B cell (primary cell): ENCODE measurements at regions not wholly inside any gene's neighbourhood (a gene's known extent, or its start where the extent isn't known, plus 50 kb on each side); places are given as distances from the start of the nearest gene placed in this dataset.

Experiments
- ATAC-seq: fragments of 200-7000 bp; cut with Tn5 transposase; one replicate; pipeline ENCODE4 v1.10.0; 2021; ENCODE audit warnings: low read depth, mild to moderate bottlenecking, moderate number of reproducible peaks, moderate library complexity
- CTCF ChIA-PET: fragments of 350-600 bp; sonication (Branson Sonifier 250); formaldehyde crosslinking; loops from one replicate; lab custom pipeline; 2021; ENCODE audit warnings: antibody characterized with exemption, inconsistent platforms; lab: Charles Lee
- POLR2A ChIA-PET: fragments of 350-600 bp; sonication (Branson Sonifier 250); formaldehyde crosslinking; loops from one replicate; lab custom pipeline; 2021; ENCODE audit warnings: antibody characterized with exemption; lab: Charles Lee
- DNase-seq: peaks from one replicate; pipeline ENCODE4 v3.0.0; 2013
- H2AFZ ChIP-seq: 2 replicates; pipeline ENCODE4 v1.6.1; 2012; ENCODE audit warnings: mild to moderate bottlenecking, low read depth, low read length; ENCODE audit not compliant: insufficient read depth, poor library complexity, severe bottlenecking
- H3K27ac ChIP-seq, 2 donors: 1 replicate in 1 of 2; 2 replicates in 1 of 2; pipeline ENCODE4 v1.5.1; 2012 to 2013; ENCODE audit warnings: low read length in 2 of 2, mild to moderate bottlenecking in 2 of 2, moderate library complexity in 1 of 2
- H3K27me3 ChIP-seq, 4 experiments: fragments of 200-600 bp in 1 of 4; sonication (generic) in 1 of 4; replicated peaks in 1 of 4; 1 replicate in 2 of 4; 2 replicates in 2 of 4; pipeline versions ENCODE4 v1.6.1 to v1.7.0; 2013 to 2016; ENCODE audit warnings: low read length in 3 of 4, mild to moderate bottlenecking in 2 of 4, mixed read lengths in 1 of 4, moderate library complexity in 1 of 4; ENCODE audit not compliant: insufficient read depth in 4 of 4, control insufficient read depth in 3 of 4; ENCODE audit errors: control extremely low read depth in 1 of 4
- H3K36me3 ChIP-seq, 2 experiments: replicated peaks in 1 of 2; 1 replicate in 1 of 2; 2 replicates in 1 of 2; pipeline versions ENCODE4 v1.6.1 to v1.7.1; 2013; ENCODE audit warnings: low read length in 1 of 2; ENCODE audit not compliant: insufficient read depth in 2 of 2, control insufficient read depth in 1 of 2; ENCODE audit errors: control extremely low read depth in 1 of 2, extremely low read depth in 1 of 2
- H3K4me1 ChIP-seq, 2 donors: fragments of 200-600 bp in 1 of 2; sonication (generic) in 1 of 2; 1 replicate in 1 of 2; 2 replicates in 1 of 2; pipeline versions ENCODE4 v1.5.1 to v1.6.1; 2013 to 2017; ENCODE audit warnings: low read length in 2 of 2; ENCODE audit not compliant: control insufficient read depth in 2 of 2, insufficient read depth in 2 of 2
- H3K4me2 ChIP-seq: replicated peaks from 2 replicates; pipeline ENCODE3; 2012; ENCODE audit warnings: mild to moderate bottlenecking, low read depth, low read length; ENCODE audit not compliant: poor library complexity, severe bottlenecking
- H3K4me3 ChIP-seq, 5 experiments: fragments of 200-600 bp in 1 of 5; sonication (generic) in 1 of 5; 1 replicate in 3 of 5; 2 replicates in 2 of 5; pipeline versions ENCODE4 v1.5.1 to v1.7.0; 2011 to 2016; ENCODE audit warnings: low read length in 4 of 5, mild to moderate bottlenecking in 4 of 5, low read depth in 2 of 5, control low read depth in 1 of 5, moderate library complexity in 1 of 5; ENCODE audit not compliant: insufficient read depth in 1 of 5; ENCODE audit errors: control extremely low read depth in 1 of 5, extremely low read depth in 1 of 5
- H3K79me2 ChIP-seq: fragments of 200-600 bp; sonication (generic); one replicate; pipeline ENCODE4 v1.6.0; 2016; ENCODE audit warnings: low read length; ENCODE audit not compliant: control insufficient read depth, insufficient read depth
- H3K9ac ChIP-seq: fragments of 200-600 bp; sonication (generic); 2 replicates; pipeline ENCODE4 v1.6.1; 2017; ENCODE audit warnings: mild to moderate bottlenecking, low read length, moderate library complexity
- H3K9me3 ChIP-seq, 3 donors: one replicate each; pipeline versions ENCODE4 v1.6.1 to v1.7.1; 2013; ENCODE audit warnings: low read length in 2 of 3; ENCODE audit not compliant: control insufficient read depth in 2 of 3, insufficient read depth in 1 of 3; ENCODE audit errors: control extremely low read depth in 1 of 3
- H4K20me1 ChIP-seq: 2 replicates; pipeline ENCODE4 v1.6.0; 2012; ENCODE audit warnings: mild to moderate bottlenecking, low read length; ENCODE audit not compliant: insufficient read depth, control insufficient read depth, poor library complexity, severe bottlenecking
- H3K27ac Mint-ChIP-seq: one replicate; pipeline ENCODE4 v1.8.0; 2021; ENCODE audit warnings: mixed read lengths
- H3K27me3 Mint-ChIP-seq: one replicate; pipeline ENCODE4 v1.8.0; 2021; ENCODE audit warnings: mixed read lengths
- H3K4me1 Mint-ChIP-seq: one replicate; pipeline ENCODE4 v1.8.0; 2021; ENCODE audit warnings: mixed read lengths
- H3K4me3 Mint-ChIP-seq: one replicate; pipeline ENCODE4 v1.8.0; 2021; ENCODE audit warnings: mixed read lengths
- H3K9me3 Mint-ChIP-seq: one replicate; pipeline ENCODE4 v1.8.0; 2022; ENCODE audit warnings: mixed read lengths; ENCODE audit not compliant: insufficient read depth
- CTCF ChIP-seq: fragments of 200-600 bp; IDR thresholded peaks from one replicate; pipeline ENCODE4 v1.8.0; 2022; ENCODE audit warnings: antibody characterized with exemption, mild to moderate bottlenecking
- EZH2 ChIP-seq: IDR thresholded peaks from 2 replicates; pipeline ENCODE4 v1.6.1; 2012; ENCODE audit warnings: borderline replicate concordance, low read depth, mild to moderate bottlenecking, moderate library complexity, low read length; ENCODE audit not compliant: insufficient read depth, poor library complexity, severe bottlenecking
- WGBS: methylation state at CpG from one replicate; pipeline ENCODE4 v1.1.5; 2013; ENCODE audit warnings: missing lambda C conversion rate; ENCODE audit not compliant: insufficient coverage; 5-methylcytosine and 5-hydroxymethylcytosine counted together
- intact Hi-C: fragments of 100-400 bp; cut with micrococcal nuclease; formaldehyde crosslinking; loops from one replicate; pipeline ENCODE4 v1.10.0; 2022

GRCh38 chrX:120741452-120741851 is 111.6 kb upstream of the C1GALT1C1 start:
- H3K4me1 ChIP-seq = peaks cover 0 to 7% of the 10 kb centered on the region in 2 donors
- H2AFZ ChIP-seq = no peak overlapping the region
- no peak for ATAC-seq
- no peaks in the 10 kb centered on the region for H4K20me1 ChIP-seq
- H3K27ac ChIP-seq = no peak overlapping the region
- H3K27ac Mint-ChIP-seq = no peak overlapping the region
- no peak overlapping the region for H3K9ac ChIP-seq
- intact Hi-C loops = no loop called here
- H3K4me3 ChIP-seq = no peak overlapping the region
- no peaks in the 10 kb centered on the region for H3K36me3 ChIP-seq
- H3K4me1 Mint-ChIP-seq = peaks cover 15% of the 10 kb centered on the region
- no CpG with 5 or more reads among the region's 3 CpGs for WGBS
- H3K4me2 ChIP-seq = no peak overlapping the region
- ChIA-PET POLR2A (no interaction called here), CTCF (no interaction called here)
- H3K27me3 ChIP-seq = no peaks in the 10 kb centered on the region
- no peak for TF ChIP-seq EZH2
- TF ChIP-seq CTCF = no peak
- H3K4me3 Mint-ChIP-seq = no peak overlapping the region
- H3K9me3 ChIP-seq = peaks cover 0 to 6% (median 0%) of the 10 kb centered on the region in 3 donors
- H3K9me3 Mint-ChIP-seq = no peaks in the 10 kb centered on the region
- no peaks in the 10 kb centered on the region for H3K27me3 Mint-ChIP-seq
- DNase-seq = no peak
- H3K79me2 ChIP-seq = no peaks in the 10 kb centered on the region

DNA sequence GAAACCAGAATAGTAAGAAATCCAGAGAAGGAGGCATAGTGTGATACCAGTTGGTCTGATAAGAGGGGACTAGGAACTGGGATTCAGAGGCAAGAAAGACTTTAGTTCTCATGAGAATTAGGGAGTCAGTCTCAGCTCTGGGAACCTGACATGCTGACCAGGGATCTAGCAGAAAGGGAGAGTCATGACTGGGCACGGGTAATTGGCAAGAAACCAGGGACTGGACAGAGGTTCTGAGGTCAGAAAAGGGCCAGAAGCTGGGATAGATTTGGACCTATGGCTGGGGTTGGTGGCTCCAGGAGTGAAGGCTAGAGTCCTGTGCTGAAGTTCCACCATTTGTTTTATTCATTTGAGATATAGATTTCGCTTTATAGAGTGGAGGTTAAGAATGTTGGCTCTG is 110.2 kb upstream of the C1GALT1C1 start:
- POLR2A ChIA-PET = no interaction called here
- Histone ChIP-seq H3K27me3 (no peaks in the 10 kb centered on the region), H3K9ac (no peak overlapping the region), H3K4me3 (no peak overlapping the region), H3K79me2 (no peaks in the 10 kb centered on the region), H3K4me2 (no peak overlapping the region), H3K36me3 (no peaks in the 10 kb centered on the region), H3K27ac (no peak overlapping the region), H3K9me3 (peaks cover 0 to 3% (median 0%) of the 10 kb centered on the region in 3 donors), H4K20me1 (no peaks in the 10 kb centered on the region), H2AFZ (no peak overlapping the region), H3K4me1 (no peaks in the 10 kb centered on the region)
- WGBS = 100% methylated on average over 1 of the region's 2 CpGs
- DNase-seq = no peak
- Mint-ChIP-seq H3K4me1 (peaks cover 3% of the 10 kb centered on the region), H3K27ac (no peak overlapping the region), H3K27me3 (no peaks in the 10 kb centered on the region), H3K9me3 (no peaks in the 10 kb centered on the region), H3K4me3 (no peak overlapping the region)
- TF ChIP-seq EZH2 = no peak
- TF ChIP-seq CTCF = no peak
- intact Hi-C loops = no loop called here
- CTCF ChIA-PET = no interaction called here
- no peak for ATAC-seq
